Trophoblast cell (in vitro differentiated cells and primary cell): ENCODE measurements at regions not wholly inside any gene's neighbourhood (a gene's known extent, or its start where the extent isn't known, plus 50 kb on each side); places are given as distances from the start of the nearest gene placed in this dataset.
"Not testable (repeated sequence)": the region's sequence is repeated elsewhere in the genome, so short reads cannot be mapped to it uniquely, and the experiment has no call there.

Experiments used
- DNase-seq, 2 donors: peaks; one replicate each; pipeline ENCODE4 v3.0.0-alpha.2; 2016
- H2AFZ ChIP-seq: 2 replicates; pipeline ENCODE4 v1.6.1; 2013; ENCODE audit warnings: low read length, moderate library complexity, mild to moderate bottlenecking; ENCODE audit not compliant: insufficient read depth, poor library complexity
- H2AK5ac ChIP-seq: 2 replicates; pipeline ENCODE4 v1.6.1; 2013; ENCODE audit warnings: mild to moderate bottlenecking, low read length
- H2BK120ac ChIP-seq: 2 replicates; pipeline ENCODE4 v1.6.1; 2013; ENCODE audit warnings: low read length, mild to moderate bottlenecking, moderate library complexity; ENCODE audit not compliant: insufficient read depth, poor library complexity
- H2BK12ac ChIP-seq: 2 replicates; pipeline ENCODE4 v1.6.1; 2013; ENCODE audit warnings: mild to moderate bottlenecking, low read length, moderate library complexity
- H2BK5ac ChIP-seq: 2 replicates; pipeline ENCODE4 v1.6.1; 2013; ENCODE audit warnings: low read length, low read depth, moderate library complexity, mild to moderate bottlenecking; ENCODE audit not compliant: poor library complexity
- H3K14ac ChIP-seq: 2 replicates; pipeline ENCODE4 v1.6.1; 2013; ENCODE audit warnings: mild to moderate bottlenecking, low read length
- H3K18ac ChIP-seq: 2 replicates; pipeline ENCODE4 v1.6.1; 2013; ENCODE audit warnings: mild to moderate bottlenecking, low read length
- H3K23ac ChIP-seq: 2 replicates; pipeline ENCODE4 v1.6.1; 2013; ENCODE audit warnings: low read length
- H3K27ac ChIP-seq: 2 replicates; pipeline ENCODE4 v1.5.1; 2013; ENCODE audit warnings: low read depth, mild to moderate bottlenecking, inconsistent platforms, low read length, moderate library complexity
- H3K27me3 ChIP-seq: 2 replicates; pipeline ENCODE4 v1.6.1; 2013; ENCODE audit warnings: inconsistent platforms, mild to moderate bottlenecking, low read length, moderate library complexity; ENCODE audit not compliant: insufficient read depth
- H3K36me3 ChIP-seq, 2 experiments: 1 replicate in 1 of 2; 2 replicates in 1 of 2; pipeline ENCODE4 v1.6.1; 2013; ENCODE audit warnings: low read length in 2 of 2, mild to moderate bottlenecking in 2 of 2, moderate library complexity in 1 of 2; ENCODE audit not compliant: insufficient read depth in 2 of 2, control insufficient read depth in 1 of 2
- H3K4ac ChIP-seq: 2 replicates; pipeline ENCODE4 v1.6.1; 2013; ENCODE audit warnings: low read depth, mild to moderate bottlenecking, low read length, moderate library complexity
- H3K4me1 ChIP-seq, 2 experiments: 1 replicate in 1 of 2; 2 replicates in 1 of 2; pipeline ENCODE4 v1.6.1; 2013; ENCODE audit warnings: low read length in 2 of 2, mild to moderate bottlenecking in 2 of 2, moderate library complexity in 1 of 2; ENCODE audit not compliant: insufficient read depth in 2 of 2, control insufficient read depth in 1 of 2
- H3K4me2 ChIP-seq: 2 replicates; pipeline ENCODE4 v1.6.1; 2013; ENCODE audit warnings: inconsistent platforms, mild to moderate bottlenecking, low read length, moderate library complexity
- H3K4me3 ChIP-seq: 2 replicates; pipeline ENCODE4 v1.5.1; 2013; ENCODE audit warnings: mild to moderate bottlenecking, low read depth, low read length, inconsistent platforms
- H3K79me1 ChIP-seq: one replicate; pipeline ENCODE4 v1.6.1; 2013; ENCODE audit warnings: low read length
- H3K79me2 ChIP-seq: 2 replicates; pipeline ENCODE4 v1.6.1; 2013; ENCODE audit warnings: low read length, mild to moderate bottlenecking; ENCODE audit not compliant: control insufficient read depth, insufficient read depth, poor library complexity
- H3K9ac ChIP-seq: 2 replicates; pipeline ENCODE4 v1.6.1; 2013; ENCODE audit warnings: mild to moderate bottlenecking, low read length
- H3K9me3 ChIP-seq: 2 replicates; pipeline ENCODE4 v1.6.1; 2013; ENCODE audit warnings: low read depth, mild to moderate bottlenecking, control low read depth, inconsistent platforms, low read length; ENCODE audit not compliant: insufficient read depth
- H4K12ac ChIP-seq: 2 replicates; pipeline ENCODE4 v1.6.1; 2013; ENCODE audit warnings: low read depth, mild to moderate bottlenecking, low read length, moderate library complexity
- H4K8ac ChIP-seq: 2 replicates; pipeline ENCODE4 v1.6.1; 2013; ENCODE audit warnings: low read depth, mild to moderate bottlenecking, low read length, moderate library complexity
- H4K91ac ChIP-seq: one replicate; pipeline ENCODE4 v1.6.1; 2013; ENCODE audit warnings: low read depth, mild to moderate bottlenecking, low read length, moderate library complexity
- WGBS: extraction: QIAGEN DNeasy Blood & Tissue Kit; methylation state at CpG from one replicate; pipeline ENCODE4 v1.1.7; 2013; ENCODE audit warnings: missing lambda C conversion rate; ENCODE audit not compliant: insufficient read length, insufficient coverage; ENCODE audit errors: extremely low coverage; 5-methylcytosine and 5-hydroxymethylcytosine counted together

GRCh38 chr9:73444821-73445220 is 293.2 kb downstream of the ANXA1 start:
- Histone ChIP-seq H3K4ac (no peak overlapping the region), H3K4me2 (no peak overlapping the region), H2BK5ac (no peak overlapping the region), H3K14ac (no peak overlapping the region), H3K27me3 (no peaks in the 10 kb centered on the region), H2BK120ac (no peak overlapping the region), H2AK5ac (no peak overlapping the region), H4K8ac (no peak overlapping the region), H3K36me3 (no peaks in the 10 kb centered on the region), H2BK12ac (no peak overlapping the region), H3K4me3 (no peak overlapping the region), H3K79me2 (no peaks in the 10 kb centered on the region), H3K18ac (no peak overlapping the region), H3K9ac (no peak overlapping the region), H3K79me1 (no peaks in the 10 kb centered on the region), H3K27ac (no peak overlapping the region), H3K23ac (no peak overlapping the region), H2AFZ (no peak overlapping the region), H3K9me3 (peaks cover 1% of the 10 kb centered on the region), H4K91ac (no peak overlapping the region), H3K4me1 (no peaks in the 10 kb centered on the region), H4K12ac (no peak overlapping the region)
- no CpG with 5 or more reads among the region's 1 CpG for WGBS
- DNase-seq: no peak

- not testable (repeated sequence) for H3K14ac ChIP-seq, H4K91ac ChIP-seq, H2BK5ac ChIP-seq, H3K79me2 ChIP-seq, H3K27me3 ChIP-seq, H2AFZ ChIP-seq, H3K4me2 ChIP-seq, H2AK5ac ChIP-seq, H2BK12ac ChIP-seq, H2BK120ac ChIP-seq, H4K12ac ChIP-seq, H4K8ac ChIP-seq, H3K36me3 ChIP-seq, H3K27ac ChIP-seq, H3K4ac ChIP-seq, H3K18ac ChIP-seq, H3K79me1 ChIP-seq, H3K9ac ChIP-seq, H3K9me3 ChIP-seq, H3K4me1 ChIP-seq, H3K4me3 ChIP-seq, H3K23ac ChIP-seq
- no CpG with 5 or more reads among the region's 1 CpG for WGBS
- peak; percentile 26 to 42 for DNase-seq
Measured at GRCh38 chr9:73445384-73445783, 293.7 kb downstream of the ANXA1 start.

GRCh38 chr9:73446306-73446705 is 294.6 kb downstream of the ANXA1 start:
- H3K4ac ChIP-seq: no peak overlapping the region
- DNase-seq: peak; percentile 24 to 38
- peak overlapping the region; percentile 27 for H3K27ac ChIP-seq
- no peak overlapping the region for H3K9ac ChIP-seq
- no peaks in the 10 kb centered on the region for H3K4me1 ChIP-seq
- no peaks in the 10 kb centered on the region for H3K79me2 ChIP-seq
- no peak overlapping the region for H4K12ac ChIP-seq
- H3K79me1 ChIP-seq: no peaks in the 10 kb centered on the region
- no peak overlapping the region for H3K4me3 ChIP-seq
- no peak overlapping the region for H4K8ac ChIP-seq
- peaks cover 1% of the 10 kb centered on the region for H3K9me3 ChIP-seq
- no peak overlapping the region for H4K91ac ChIP-seq
- no peak overlapping the region for H3K18ac ChIP-seq
- H3K23ac ChIP-seq: no peak overlapping the region
- H2BK5ac ChIP-seq: no peak overlapping the region
- H2AFZ ChIP-seq: no peak overlapping the region
- H3K27me3 ChIP-seq: no peaks in the 10 kb centered on the region
- no peak overlapping the region for H2BK12ac ChIP-seq
- no peak overlapping the region for H3K14ac ChIP-seq
- H3K36me3 ChIP-seq: no peaks in the 10 kb centered on the region
- H3K4me2 ChIP-seq: no peak overlapping the region
- H2BK120ac ChIP-seq: no peak overlapping the region
- no peak overlapping the region for H2AK5ac ChIP-seq

DNA sequence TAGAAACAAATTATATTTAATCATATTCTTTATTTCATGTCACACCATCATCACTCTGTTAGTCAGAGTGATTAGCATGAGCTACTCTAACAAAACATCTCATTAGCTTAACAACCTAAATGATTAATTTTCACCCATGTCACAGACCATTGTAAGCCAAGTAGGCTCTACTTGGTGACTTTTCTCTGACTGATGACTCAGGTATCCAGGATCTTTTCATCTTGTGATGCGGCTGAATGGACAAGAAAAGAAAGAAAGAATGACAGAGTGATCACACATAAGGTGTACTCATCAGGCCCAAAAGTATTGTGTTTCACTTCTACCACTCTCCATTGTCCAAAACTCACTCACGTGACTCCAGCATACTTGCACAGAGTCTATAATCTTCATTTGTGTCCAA is 299.3 kb downstream of the ANXA1 start:
- WGBS: no CpG with 5 or more reads among the region's 2 CpGs
- H3K18ac ChIP-seq: no peak overlapping the region
- no peaks in the 10 kb centered on the region for H3K79me2 ChIP-seq
- no peak overlapping the region for H3K14ac ChIP-seq
- no peak overlapping the region for H2AK5ac ChIP-seq
- no peaks in the 10 kb centered on the region for H3K36me3 ChIP-seq
- no peak overlapping the region for H2BK12ac ChIP-seq
- no peaks in the 10 kb centered on the region for H3K4me1 ChIP-seq
- H4K91ac ChIP-seq: no peak overlapping the region
- H3K23ac ChIP-seq: no peak overlapping the region
- no peak overlapping the region for H3K9ac ChIP-seq
- no peak overlapping the region for H2BK120ac ChIP-seq
- H3K9me3 ChIP-seq: peaks cover 1% of the 10 kb centered on the region
- no peak overlapping the region for H3K4me2 ChIP-seq
- no peaks in the 10 kb centered on the region for H3K27me3 ChIP-seq
- H4K12ac ChIP-seq: no peak overlapping the region
- no peak overlapping the region for H2AFZ ChIP-seq
- DNase-seq: peak in 1 of 2 donors; percentile 7
- H2BK5ac ChIP-seq: no peak overlapping the region
- H4K8ac ChIP-seq: no peak overlapping the region
- H3K27ac ChIP-seq: no peak overlapping the region
- no peak overlapping the region for H3K4me3 ChIP-seq
- H3K79me1 ChIP-seq: no peaks in the 10 kb centered on the region
- no peak overlapping the region for H3K4ac ChIP-seq

- Histone ChIP-seq H3K14ac (no peak overlapping the region), H3K9me3 (no peaks in the 10 kb centered on the region), H4K12ac (no peak overlapping the region), H3K4me1 (no peaks in the 10 kb centered on the region), H3K79me1 (no peaks in the 10 kb centered on the region), H4K91ac (no peak overlapping the region), H2AK5ac (no peak overlapping the region), H3K18ac (no peak overlapping the region), H2BK12ac (no peak overlapping the region), H3K79me2 (no peaks in the 10 kb centered on the region), H2BK5ac (no peak overlapping the region), H3K4ac (no peak overlapping the region), H3K27ac (no peak overlapping the region), H3K36me3 (no peaks in the 10 kb centered on the region), H4K8ac (no peak overlapping the region), H2BK120ac (no peak overlapping the region), H2AFZ (no peak overlapping the region), H3K4me2 (no peak overlapping the region), H3K27me3 (no peaks in the 10 kb centered on the region), H3K23ac (no peak overlapping the region), H3K4me3 (no peak overlapping the region), H3K9ac (no peak overlapping the region)
- DNase-seq: no peak
Measured at GRCh38 chr9:73459817-73460216, 308.2 kb downstream of the ANXA1 start.
